DMS 273 (cell line): ENCODE measurements at regions not wholly inside any gene's neighbourhood (a gene's known extent, or its start where the extent isn't known, plus 50 kb on each side); places are given as distances from the start of the nearest gene placed in this dataset.
"Not testable (repeated sequence)": the region's sequence is repeated elsewhere in the genome, so short reads cannot be mapped to it uniquely, and the experiment has no call there.

ENCODE experiments used
- DNase-seq: peaks from one replicate; lab custom pipeline; 2025; ENCODE audit not compliant: unreplicated experiment; lab: John Stamatoyannopoulos, UW

GRCh38 chr9:108032079-108032478 lies 542.5 kb upstream of the KLF4 start:
- DNase-seq, result not testable (repeated sequence)

GRCh38 chr9:108031221-108031620 lies 541.7 kb upstream of the KLF4 start:
- not testable (repeated sequence) for DNase-seq

DNA sequence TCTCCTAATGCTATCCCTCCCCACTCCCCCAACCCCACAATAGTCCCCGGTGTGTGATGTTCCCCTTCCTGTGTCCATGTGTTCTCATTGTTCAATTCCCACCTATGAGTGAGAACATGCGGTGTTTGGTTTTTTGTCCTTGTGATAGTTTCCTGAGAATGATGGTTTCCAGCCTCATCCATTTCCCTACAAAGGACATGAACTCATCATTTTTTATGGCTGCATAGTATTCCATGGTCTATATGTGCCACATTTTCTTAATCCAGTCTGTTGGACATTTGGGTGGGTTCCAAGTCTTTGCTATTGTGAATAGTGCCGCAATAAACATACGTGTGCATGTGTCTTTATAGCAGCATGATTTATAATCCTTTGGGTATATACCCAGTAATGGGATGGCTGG lies 537.1 kb upstream of the KLF4 start:
- not testable (repeated sequence) for DNase-seq

DNA sequence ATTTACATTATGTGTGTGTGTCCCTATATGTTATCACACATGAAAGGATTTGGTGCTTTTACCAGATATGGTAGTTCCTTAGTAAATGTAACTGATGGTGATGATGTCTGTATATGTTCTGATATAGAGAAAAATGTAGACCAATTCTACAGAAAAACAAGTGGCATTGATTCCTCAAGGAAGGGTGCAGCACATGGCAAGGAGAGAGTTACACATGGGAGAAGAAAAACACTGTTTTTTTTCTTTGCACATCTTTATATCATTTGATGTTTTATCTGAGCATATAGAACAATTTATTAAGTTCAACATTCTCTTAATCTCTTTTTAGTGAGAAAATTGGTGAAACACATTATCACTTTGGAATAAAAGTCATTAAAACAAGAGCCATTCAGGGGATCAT lies 535.0 kb upstream of the KLF4 start:
- no peak for DNase-seq

- no peak for DNase-seq
Observed at GRCh38 chr9:108022246-108022935, 532.8 kb upstream of the KLF4 start.

DNA sequence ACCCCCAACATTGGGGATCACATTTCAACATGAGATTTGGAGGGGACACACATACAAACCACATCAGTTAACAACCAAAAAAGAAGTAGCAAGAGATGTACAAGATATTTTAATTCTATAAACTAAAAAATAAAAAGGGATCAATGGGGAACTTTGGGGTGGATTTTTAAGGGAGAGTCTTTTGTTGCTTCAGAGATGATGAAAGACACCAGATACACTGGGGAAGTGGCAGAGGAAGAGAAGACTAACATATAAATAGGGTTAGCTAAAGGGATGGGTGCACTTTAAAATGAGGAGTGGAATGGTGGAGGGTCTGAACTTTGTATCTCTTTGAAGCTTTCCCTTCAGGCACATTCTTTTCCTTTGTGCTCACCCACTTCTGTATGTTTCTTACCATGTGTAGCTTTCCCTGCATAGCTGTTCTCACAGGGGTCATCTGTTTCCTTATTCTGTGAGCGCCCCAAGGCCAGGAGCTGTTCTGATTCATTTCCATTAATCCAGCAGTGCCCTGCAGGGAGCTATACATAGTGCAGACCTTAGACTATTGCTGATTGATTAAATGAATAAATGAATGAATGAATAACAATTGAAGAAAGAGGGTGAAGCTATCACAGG lies 531.6 kb upstream of the KLF4 start:
- DNase-seq, result no peak

GRCh38 chr9:108019821-108020220 lies 530.3 kb upstream of the KLF4 start:
- DNase-seq, result no peak

DNA sequence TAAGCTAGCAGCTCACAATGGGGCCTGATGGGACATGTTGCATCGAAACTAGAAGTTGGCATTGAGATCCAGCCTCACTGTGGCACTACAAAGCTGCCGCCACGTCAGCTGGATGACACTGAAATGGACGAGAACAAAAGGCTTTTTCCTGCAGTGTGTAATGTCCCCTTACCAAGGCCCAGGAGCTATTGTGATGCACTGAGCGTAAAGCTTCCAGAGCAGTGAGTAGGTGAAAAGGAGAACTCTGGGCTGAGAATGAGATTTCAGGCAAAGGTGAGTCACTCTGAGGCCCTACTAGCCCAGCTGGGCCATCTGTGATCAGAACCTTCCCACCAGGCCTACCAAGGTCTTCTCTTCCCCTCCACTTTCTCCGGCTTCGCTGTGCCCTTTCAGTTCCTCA lies 528.1 kb upstream of the KLF4 start:
- DNase-seq, result no peak

GRCh38 chr9:108016446-108016845 lies 526.9 kb upstream of the KLF4 start:
- DNase-seq, result no peak

- DNase-seq, result no peak
Observed at GRCh38 chr9:108015690-108016089, 526.1 kb upstream of the KLF4 start.

- DNase-seq, result no peak
Observed at GRCh38 chr9:108014353-108014752, 524.8 kb upstream of the KLF4 start.

- no peak for DNase-seq
Observed at GRCh38 chr9:108012886-108013665, 523.5 kb upstream of the KLF4 start.

- no peak for DNase-seq
Observed at GRCh38 chr9:108012405-108012804, 522.8 kb upstream of the KLF4 start.

DNA sequence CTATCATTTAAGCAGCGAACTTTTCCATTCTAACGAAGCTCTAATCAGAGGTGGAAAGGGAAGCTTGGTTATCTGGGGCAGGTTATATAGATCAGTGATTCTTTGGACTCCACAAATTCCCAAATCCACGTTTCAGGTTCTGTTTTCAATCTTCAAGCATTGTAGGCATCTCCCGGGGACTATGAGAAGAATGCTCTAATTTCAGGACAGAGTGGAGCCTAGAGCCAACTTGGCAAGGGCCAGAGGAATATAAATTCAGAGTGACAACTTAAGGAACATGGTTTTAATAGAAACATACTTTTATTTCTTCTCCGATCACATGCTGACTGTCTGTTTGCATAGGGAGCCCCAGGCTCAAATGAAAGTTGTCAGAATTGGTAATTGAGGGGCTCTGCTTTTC lies 514.0 kb upstream of the KLF4 start:
- DNase-seq, result no peak

DNA sequence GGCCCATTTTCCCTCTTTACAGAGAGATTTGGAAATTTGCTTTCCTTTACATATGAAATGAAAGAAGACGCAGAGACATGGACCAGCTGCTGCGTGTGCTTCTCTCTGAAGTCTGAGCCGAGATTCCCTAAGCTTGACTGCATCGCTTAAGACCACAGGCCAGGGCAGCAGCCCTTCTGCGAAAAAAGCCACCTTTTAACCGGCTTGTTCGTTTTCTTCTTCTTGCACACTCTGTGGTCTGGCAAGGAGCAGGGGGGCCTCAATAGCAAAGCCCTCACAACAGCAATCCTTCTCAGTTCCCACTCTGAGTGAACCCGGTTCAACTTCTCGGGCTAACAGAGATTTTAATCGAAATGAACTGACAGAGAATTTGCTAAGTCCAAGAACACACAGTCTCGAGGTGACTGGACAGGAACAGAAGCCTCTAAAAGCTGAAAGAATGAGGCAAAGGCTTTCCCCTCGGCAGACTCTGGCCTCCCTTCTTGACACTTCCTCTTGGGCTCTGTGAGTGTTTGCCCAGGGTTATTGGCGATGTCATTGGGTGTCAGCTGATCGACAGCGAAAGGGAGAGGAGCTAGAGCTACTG lies 512.9 kb upstream of the KLF4 start:
- DNase-seq, result no peak

- DNase-seq, result no peak
Observed at GRCh38 chr9:108001237-108001636, 511.7 kb upstream of the KLF4 start.

GRCh38 chr9:107999890-108000289 lies 510.3 kb upstream of the KLF4 start:
- DNase-seq, result no peak

DNA sequence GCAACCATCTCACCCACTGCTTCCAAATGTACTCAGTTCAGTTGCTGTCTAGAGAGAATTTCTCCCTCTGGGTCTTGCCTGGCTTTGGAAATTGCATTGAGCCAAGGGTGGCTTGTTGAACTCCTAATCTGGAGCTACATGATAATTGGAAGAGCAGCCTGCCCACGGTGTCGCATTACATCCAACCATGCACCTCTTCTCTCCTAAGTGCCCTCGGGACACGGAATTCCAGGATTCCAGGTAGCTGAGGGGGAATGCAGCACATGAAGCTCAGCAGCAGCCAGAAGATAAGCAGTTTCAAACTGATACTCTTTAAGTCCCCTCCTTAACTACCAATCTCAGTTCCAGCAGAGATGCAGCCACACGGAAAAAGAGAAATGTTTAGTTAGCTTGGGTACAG lies 509.4 kb upstream of the KLF4 start:
- DNase-seq, result no peak

DNA sequence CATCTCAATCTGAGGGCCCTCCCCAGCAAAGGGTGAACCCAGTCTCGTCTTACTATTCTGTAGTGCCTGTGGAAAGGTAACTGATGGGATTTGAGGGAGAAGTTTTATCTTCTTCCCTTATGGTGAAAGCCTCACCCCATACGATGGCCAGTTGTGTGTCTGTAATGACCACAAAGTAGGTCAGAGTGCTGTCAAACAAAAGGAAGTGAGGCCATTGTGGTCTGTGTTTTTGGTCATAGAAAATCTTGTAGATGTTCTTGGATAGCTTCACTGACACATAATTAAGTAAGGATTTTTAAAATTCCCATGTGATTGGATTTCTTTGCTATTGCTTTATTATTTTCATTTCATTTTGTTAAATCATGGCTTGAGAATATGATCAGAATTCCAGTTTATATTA lies 505.1 kb upstream of the KLF4 start:
- DNase-seq, result no peak

GRCh38 chr9:107992271-107992670 lies 502.7 kb upstream of the KLF4 start:
- DNase-seq, result no peak

GRCh38 chr9:107991581-107991980 lies 502.0 kb upstream of the KLF4 start:
- no peak for DNase-seq

- no peak for DNase-seq
Observed at GRCh38 chr9:107989544-107989943, 500.0 kb upstream of the KLF4 start.
